Mucosa of gallbladder (tissue), 1 donor: ENCODE measurements at regions not wholly inside any gene's neighbourhood (a gene's known extent, or its start where the extent isn't known, plus 50 kb on each side); places are given as distances from the start of the nearest gene placed in this dataset.
"Not testable (repeated sequence)": the region's sequence is repeated elsewhere in the genome, so short reads cannot be mapped to it uniquely, and the experiment has no call there.

Source experiments
- DNase-seq: peaks from one replicate; pipeline ENCODE4 v3.0.0-alpha.2; 2020; ENCODE audit warnings: low spot score
- donor health status: DM: no; HTN: no; CAD: no.

DNA sequence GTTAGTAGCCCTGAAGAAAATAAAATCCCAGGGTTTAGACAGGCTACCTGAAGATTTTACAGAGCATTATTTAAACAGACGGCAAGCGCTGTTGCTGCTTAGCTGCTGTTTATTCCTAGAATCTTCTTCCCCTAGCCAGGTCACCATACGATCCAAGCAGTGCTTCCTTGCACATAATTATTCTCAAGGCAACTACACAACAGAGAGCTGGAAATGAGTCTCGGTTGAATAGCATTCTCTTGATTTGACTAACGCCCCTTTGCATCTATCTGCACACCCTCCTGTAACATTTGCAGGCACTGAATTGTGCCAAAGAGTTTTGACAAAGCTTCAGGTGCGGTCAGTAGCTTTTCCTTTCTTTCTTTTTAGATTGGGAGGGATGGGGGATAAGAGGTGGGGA, 564.4 kb downstream of the TBL1XR1 start:
- no peak for DNase-seq

DNA sequence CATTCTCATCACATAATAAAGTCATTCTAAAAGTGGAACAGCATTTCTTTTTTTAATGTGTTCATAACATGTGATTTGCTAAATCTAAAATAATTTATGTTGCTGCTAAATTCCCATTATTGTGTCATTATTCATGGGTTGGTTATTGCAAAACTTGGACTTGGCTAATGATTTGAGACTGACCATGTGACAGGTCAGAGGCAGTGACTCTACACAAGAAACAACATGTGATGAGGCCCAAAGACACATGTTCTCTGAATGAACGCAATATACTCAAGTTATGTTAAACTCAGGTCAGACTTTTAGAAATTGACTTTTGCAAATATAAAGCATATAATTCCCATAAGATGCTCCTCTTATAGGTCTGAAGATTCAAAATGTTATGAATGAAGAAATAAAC, 566.1 kb downstream of the TBL1XR1 start:
- no peak for DNase-seq

DNA sequence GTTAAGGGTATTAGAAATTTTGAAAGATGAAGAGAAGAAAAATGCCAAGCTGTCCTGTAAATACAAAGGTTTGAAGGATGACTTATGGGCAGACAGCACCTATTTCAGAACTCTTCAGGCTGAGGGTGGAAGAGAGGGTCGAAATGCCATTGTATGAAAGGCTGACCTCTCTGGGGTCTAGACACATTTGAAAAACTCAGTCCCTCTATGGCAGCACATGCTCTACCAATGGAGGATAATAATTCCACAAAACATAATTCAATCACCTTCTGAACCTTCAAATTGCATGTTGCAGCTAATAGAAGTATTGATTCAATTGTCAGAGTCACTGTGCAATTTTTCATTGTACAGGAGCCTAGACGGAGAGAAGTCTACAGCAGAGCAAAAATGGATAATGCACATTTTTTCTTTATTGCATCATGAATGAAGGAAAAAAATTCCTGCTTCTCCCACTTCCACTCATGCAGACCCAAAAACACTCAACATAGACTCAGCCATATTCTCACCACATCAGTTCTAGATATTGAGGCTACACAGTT, 569.1 kb downstream of the TBL1XR1 start:
- DNase-seq = no peak

DNA sequence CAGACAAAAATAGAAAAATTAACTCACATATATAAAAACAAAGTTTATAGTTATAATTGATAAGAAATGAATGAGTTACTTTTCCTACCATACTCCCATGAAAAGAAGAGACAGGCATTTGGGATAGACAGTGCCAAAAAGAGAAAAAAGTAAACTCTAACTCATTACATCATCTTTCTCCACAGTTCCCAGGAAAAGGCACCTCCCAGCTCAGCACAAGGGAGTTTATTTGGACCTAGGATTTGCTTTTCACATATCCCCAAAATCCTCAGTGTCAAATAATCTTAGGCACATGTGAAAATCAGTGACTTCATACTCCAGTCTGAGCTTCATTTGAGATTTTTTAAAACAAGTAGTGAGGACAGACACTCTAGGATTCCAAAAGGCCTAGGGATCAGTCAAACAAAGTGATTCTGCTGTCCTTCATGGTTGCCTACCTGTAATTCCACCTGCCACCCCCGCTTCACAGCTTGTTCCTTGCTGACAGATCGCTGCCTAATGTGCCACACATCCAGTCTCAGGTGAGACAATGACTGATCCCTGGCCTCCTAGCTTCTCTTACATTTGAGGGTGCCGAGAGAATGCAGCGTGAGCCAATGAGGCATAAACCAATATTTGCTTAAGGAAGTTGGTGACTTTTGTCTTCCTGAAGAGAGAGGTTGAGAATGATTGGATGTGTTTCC, 573.7 kb downstream of the TBL1XR1 start:
- DNase-seq = no peak

DNA sequence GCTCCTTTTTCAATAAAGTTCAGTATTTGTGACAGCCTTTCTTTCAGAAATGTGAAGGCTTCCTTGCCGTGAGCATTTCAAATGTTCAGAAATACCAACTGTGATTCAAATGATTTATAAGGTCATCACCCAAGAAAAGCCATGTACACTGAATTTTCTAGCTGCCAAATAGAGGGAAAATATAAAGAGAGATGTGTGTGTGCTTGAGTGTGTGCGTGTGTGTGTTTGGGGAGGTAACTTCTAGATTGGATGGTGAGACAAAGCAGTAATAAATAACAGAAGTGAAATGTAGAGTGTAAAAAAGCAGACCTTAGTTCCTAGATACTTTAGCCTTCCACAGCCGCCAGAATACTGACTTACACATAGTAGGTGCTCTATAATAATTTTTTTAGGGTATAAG, 577.4 kb downstream of the TBL1XR1 start:
- no peak for DNase-seq

DNA sequence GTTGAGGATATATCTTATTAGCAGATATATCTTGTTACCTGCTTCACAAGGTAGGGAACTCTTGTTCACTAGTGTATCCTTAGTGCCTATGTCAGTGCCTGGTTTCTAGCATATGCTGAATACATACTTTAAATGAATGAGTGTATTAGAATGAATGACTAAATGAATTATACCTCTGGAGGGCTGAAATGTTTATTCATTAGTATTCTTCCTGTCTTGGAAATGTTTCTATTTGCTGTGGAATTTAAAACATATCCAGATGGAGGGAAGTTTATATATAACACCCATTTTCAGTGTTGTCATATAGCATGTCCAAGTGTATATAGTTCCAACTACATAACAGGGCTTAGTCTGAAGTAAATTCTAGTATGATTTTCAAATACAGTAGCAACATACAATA, 581.5 kb downstream of the TBL1XR1 start:
- DNase-seq = no peak

DNA sequence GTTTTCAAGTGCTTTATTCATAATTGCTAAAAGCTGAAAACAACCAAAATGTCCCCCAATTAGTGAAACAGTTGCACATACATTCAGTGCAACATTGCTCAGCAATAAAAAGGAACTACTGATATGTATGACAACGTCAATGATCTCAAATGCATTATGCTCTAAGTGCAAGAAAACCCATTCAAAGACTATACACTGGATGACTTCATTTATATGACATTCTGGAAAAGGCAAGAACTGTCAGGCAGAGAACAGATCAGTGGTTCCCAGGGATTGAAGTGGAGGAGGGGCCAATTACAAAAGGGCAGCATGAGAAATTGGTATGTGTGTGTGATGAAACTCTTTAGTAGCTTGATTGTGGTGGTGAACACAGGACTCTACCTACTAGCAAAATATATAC, 585.6 kb downstream of the TBL1XR1 start:
- DNase-seq = no peak

DNA sequence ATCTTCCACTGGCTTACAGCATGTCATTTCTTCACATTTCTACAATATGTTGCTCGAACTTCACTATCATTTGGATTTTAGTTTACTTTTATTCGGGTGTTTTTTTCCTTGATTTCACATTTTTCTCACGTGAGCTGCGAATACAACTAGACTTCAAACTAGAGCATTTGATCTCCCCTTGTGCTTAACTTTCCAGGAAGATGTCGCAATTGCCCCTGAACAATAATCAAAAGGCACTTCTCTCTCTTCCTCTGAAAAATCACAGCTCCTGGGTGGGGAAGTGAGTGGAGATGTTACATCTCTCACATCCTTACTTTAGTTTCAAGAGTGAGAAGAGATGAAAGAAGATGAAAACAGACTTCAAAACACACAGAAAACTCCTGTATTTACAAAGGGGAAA, 587.9 kb downstream of the TBL1XR1 start:
- no peak for DNase-seq

DNA sequence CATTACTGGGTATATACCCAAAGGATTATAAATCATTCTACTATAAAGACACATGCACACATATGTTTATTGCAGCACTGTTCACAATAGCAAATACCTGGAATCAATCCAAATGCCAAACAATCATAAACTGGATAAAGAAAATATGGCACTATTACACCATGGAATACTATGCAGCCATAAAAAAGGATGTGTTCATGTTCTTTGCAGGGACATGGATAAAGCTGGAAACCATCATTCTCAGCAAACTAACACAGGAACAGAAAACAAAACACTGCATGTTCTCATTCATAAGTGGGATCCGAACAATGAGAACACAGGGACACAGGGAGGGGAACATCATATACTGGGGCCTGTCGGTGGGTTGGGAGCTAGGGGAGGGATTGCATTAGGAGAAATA, 591.7 kb downstream of the TBL1XR1 start:
- DNase-seq = not testable (repeated sequence)

DNA sequence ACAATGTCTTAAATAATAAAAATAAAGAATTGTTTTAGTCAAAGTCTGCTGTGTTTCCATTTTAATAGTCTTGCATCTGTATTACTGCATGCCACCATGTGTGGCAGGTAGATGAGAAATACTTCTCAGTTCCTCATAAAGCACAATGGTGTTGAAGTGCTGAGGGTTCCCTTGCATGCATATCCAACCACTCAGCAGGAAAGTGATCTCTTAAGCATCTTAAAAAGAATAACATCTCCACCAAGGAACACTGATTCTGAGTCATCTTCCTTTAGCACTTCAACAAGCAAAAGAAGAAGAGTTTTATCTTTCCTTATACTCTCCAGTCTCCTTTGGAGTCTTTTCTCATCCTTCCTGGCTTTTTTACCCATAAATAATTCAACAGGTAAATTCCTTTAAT, 602.0 kb downstream of the TBL1XR1 start:
- DNase-seq = no peak

DNA sequence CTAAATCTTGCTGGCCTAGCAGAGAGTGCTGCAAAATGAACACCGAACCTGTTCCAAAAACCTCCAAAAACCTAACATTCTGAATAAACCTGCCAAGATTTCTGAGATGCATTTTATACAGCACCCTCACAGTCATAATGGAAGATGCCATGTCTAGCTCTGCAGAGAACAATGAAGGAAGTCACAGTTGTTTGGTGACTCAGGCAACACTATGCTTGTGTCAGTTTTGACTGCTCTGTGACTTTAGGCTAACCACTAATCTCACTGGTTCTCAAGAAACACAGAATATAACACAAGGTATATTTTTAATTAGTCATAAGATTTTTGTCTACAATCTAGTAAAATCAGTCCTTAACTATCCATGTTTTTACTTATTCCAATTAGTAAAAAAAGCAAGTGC, 606.6 kb downstream of the TBL1XR1 start:
- DNase-seq = no peak

DNA sequence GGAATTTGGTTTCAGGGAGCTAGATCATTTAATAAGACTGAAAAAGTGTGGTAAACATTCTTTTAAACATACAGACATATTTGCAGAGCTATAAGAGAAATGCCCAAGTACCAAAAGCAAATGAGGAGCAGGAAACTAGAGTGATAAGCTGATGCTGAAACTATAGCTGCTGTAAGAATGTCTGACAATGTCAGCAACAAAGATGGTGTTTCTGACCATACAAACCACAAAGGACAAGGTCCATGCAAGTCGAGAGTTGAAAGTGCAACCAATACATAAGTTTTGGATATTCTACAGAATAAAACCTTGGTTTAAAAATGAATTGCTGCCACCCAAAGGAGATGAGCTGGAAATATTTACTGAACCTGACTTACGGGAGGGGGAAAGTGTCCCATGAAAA, 610.2 kb downstream of the TBL1XR1 start:
- no peak for DNase-seq

DNA sequence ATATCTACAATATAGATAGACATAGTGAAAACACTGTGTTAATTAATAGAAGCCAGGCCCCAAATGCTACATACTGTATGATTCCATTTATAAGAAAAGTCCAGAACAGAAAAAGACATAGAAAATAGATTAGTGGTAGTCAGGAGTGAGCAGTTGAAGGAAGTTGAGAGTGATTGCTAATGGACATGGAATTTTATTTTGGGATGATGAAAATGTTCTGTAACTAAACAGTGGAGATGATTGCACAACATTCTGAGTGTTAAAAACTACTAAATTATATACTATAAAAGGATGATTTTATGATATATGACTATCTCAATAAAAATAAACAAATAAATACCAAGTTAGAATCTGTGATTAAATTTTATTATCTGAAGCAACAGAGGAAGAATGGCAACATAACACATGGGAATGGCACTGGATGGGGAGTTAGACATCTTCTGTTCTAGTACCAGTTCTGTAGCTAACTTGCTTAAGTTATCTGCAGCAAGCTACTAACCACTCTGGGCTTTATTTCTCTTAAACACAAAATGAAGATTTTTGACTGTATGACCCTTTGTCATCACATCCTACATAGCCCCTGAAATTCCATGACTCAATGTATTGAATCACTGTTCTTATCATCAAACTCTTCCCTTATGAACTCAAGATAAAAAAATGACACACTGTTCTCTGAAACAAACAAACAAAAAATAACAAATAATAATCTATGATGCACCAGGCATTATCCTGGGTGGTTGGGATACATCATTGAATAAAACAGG, 612.7 kb downstream of the TBL1XR1 start:
- DNase-seq = no peak

DNA sequence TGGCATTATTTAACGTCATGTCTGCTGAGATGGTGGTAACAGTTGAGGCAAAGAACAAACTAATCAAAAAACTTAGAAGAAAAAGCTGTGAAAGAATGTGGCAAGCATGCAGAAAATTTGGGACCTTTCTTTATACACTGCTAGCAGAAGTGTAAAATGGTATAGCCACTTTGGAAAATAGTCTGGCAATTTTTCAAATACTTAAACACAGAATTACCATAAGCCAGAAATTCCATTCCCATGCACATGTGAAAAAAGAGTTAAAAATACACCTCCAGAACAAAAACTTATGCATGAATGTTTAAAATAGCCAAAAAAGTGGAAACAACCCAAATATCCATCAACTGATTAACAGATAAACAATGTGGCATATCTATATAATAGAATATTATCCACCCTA, 613.3 kb downstream of the TBL1XR1 start:
- no peak for DNase-seq

DNA sequence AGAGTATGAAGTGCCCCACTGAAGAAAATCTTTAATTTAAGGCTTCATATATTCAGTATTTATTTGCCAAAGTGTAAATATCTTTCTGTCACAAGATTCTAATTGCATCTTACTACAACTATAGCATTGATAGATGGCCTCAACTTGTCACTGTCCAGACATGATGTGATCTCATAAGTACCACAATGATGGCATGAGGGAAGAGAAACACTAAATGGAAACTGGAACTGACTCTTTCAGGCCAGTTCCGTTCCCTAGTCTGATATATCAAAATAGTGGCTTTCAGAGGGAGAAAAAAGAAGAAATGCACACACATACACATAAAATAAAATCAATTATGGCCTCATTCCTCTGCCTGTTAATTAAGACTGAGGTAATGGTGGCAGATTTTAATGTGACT, 615.7 kb downstream of the TBL1XR1 start:
- DNase-seq = no peak

DNA sequence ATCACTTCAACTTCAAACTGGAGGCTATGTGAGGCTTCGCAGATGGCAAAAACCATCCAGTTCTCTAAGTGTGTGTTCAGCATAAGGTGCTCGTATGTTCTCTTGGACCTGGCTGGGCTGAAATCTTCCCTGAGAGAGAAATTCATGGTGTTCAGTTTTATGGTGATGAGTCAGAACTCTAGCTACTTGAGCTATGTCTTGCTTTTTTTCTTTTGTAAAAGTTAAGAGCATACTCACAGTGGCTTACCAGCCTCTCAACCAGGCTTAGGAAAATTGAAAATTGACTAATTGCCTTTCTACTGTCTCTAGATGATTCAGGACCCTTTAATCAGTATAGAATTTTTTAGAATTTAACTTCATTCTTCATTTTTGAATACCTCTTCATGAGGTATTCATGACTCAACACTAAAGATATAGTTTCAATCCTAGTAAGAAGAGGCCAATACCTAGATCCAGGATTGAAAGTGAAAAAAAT, 617.5 kb downstream of the TBL1XR1 start:
- no peak for DNase-seq

DNA sequence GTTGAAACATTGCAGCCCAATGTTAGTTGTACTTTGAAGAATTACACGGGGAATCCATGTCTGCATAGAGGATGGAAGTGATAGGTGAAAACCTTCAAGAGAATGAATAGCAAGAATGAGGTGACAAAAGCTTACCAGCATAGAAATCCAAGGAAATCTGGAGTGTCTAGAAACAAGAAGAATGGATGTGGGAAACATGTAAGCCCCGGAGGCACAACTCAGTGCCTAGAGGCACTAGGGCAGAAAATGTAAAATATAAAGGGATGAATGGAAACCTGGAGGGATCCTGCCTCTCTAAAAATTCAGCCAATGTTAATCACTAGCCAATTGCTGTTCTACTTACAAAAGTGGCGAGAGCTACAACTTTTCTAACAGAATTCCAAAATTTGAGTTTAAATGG, 619.0 kb downstream of the TBL1XR1 start:
- DNase-seq = no peak

DNA sequence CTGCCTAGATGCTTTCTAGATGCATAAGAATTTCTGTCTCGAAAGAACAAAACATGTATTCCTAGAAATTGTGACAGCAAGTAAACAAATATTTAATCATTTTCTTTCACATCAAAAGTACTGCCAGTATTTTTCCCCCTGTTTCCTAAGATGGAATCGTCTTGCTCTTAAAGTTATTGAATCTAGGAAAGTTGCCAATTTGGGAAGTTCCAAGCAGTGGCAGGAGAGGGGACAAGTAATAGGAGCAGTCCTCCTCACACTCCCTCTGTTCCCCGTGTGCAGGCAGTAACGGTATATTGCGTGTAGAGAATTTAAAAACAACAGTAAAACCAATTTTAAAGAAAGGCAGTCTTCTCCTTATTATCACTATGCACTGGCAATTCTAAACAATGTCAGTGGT, 619.8 kb downstream of the TBL1XR1 start:
- DNase-seq = no peak

DNA sequence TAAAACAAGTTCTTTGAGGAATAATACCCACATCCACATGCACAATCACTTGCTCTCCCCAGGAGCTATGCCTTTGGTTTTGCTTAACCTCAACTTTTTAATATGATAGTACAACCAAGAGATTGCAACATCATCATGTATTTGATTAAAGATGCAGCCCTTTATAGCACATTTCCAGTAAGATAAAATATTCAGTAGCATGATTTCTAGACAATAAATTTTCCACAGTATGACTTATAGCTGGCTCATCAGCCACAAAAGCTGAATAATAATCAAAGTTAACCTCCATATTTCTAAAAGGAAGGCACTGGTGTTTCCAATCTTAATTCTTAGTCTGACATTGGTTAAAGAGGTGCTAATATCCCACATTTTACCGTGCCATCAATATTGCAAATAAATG, 622.5 kb downstream of the TBL1XR1 start:
- no peak for DNase-seq

DNA sequence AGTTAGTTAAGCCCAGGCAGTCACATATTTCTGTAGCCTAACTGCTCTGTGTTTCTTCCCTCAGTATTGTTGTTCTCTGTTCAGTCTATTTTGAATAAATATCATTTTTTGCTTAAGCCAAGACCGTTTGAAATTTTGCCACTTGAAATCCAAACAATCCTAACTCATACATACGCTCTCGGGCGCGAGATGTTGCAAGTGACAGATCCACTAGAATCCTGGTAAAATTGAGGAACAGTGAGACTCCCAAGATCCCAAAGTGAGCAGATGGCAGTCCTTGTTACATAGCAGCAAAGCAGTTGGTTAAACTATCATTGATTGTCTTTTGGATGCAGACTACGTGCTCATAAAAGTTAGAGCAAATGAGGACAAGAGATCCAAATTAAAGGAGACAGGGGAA, 625.4 kb downstream of the TBL1XR1 start:
- no peak for DNase-seq

DNA sequence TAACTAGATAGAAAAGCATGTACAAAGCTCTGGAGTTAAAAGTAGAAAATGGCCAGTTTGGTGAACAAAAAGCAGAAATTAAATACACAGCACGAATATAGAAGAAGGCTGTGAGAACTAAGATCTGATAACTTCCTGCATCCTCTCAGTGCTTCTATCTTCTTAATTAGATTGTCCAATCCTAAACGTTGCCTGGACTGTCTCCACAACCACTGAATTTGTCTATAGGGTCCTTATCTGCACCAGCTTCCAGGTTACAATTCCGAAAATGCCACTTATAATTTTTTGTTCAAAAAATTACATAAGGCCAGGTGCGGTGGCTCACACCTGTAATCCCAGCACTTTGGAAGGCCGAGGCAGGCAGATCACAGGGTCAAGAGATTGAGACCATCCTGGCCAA, 626.3 kb downstream of the TBL1XR1 start:
- no peak for DNase-seq

DNA sequence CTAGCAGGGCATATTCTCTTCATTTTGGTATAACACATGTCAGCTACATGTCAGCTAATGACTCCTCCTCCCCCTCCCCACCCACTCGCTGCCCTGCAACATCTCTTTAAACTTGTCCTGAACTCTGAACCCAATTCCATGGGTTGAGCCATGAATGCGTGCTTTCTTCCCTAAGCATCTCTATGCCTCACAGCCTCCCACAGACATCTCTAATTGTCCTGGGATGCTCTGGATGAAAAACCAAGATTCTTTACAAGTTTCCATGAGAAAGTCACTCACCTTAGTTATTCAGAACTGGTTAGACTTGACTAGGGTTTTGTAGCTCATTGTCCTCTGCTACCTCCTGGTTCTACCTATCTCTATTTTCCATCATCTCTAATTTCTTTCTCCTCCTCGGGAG, 629.1 kb downstream of the TBL1XR1 start:
- no peak for DNase-seq

DNA sequence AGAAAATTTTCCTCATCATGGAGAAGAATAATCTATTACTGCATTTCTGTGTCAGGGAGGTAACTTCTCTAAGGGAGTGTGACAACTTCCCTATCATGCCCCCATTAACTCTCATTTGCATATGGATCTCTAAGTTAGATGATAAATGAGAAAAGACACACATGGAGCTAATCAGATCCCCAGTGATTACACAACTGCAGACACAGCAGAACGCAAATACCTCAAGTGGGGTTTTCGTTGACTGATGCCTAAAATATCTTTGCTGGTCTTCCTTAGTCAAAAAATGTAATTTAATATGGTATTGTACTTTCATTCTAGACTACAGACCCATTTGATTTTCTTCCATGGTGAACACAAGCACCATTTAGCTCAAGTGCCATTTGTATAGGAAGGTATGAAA, 630.5 kb downstream of the TBL1XR1 start:
- DNase-seq = no peak
